Vagina (tissue), 2 donors: ENCODE measurements at regions not wholly inside any gene's neighbourhood (a gene's known extent, or its start where the extent isn't known, plus 50 kb on each side); places are given as distances from the start of the nearest gene placed in this dataset.

ENCODE experiments used
- POLR2A ChIP-seq, 2 donors: fragments of 450-650 bp; IDR thresholded peaks; one replicate each; pipeline ENCODE4 v1.6.1; 2017; ENCODE audit warnings: antibody characterized with exemption in 2 of 2, mild to moderate bottlenecking in 2 of 2, moderate library complexity in 2 of 2
- TF ChIP-seq, protein P1 (sequence below), 3 experiments: fragments of 450-650 bp in 2 of 3; fragments of 200-600 bp in 1 of 3; sonication (generic) in 1 of 3; IDR thresholded peaks; one replicate each; pipeline ENCODE4 v1.5.1; 2017 to 2019; ENCODE audit warnings: antibody characterized with exemption in 3 of 3, mild to moderate bottlenecking in 2 of 3, moderate library complexity in 2 of 3

DNA sequence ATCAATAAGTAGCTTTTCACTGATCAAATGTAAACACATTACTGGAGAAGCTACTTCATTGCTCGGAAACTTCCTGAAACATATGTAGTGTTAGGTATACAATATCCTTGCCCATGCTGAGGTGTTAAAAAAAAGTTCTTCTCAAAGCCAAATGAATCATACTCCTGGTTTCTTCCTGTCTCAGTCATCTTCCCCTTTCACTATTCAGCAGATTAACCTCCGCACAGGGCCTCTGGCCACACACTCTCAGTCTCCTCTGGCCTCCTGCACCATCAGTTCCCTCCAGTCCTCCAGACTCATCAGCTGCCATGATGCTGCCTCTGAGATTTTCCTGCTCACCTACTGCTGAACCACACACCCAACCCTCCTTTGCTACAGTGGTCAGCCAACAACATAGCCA is 70.5 kb upstream of the BOC start:
- TF ChIP-seq, protein P1, sequence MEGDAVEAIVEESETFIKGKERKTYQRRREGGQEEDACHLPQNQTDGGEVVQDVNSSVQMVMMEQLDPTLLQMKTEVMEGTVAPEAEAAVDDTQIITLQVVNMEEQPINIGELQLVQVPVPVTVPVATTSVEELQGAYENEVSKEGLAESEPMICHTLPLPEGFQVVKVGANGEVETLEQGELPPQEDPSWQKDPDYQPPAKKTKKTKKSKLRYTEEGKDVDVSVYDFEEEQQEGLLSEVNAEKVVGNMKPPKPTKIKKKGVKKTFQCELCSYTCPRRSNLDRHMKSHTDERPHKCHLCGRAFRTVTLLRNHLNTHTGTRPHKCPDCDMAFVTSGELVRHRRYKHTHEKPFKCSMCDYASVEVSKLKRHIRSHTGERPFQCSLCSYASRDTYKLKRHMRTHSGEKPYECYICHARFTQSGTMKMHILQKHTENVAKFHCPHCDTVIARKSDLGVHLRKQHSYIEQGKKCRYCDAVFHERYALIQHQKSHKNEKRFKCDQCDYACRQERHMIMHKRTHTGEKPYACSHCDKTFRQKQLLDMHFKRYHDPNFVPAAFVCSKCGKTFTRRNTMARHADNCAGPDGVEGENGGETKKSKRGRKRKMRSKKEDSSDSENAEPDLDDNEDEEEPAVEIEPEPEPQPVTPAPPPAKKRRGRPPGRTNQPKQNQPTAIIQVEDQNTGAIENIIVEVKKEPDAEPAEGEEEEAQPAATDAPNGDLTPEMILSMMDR (IDR thresholded peaks at IDR 0.05): no peak
- TF ChIP-seq POLR2A (IDR thresholded peaks at IDR 0.05): no peak
